ENCODE measurements at regions not wholly inside any gene's neighbourhood (a gene's known extent, or its start where the extent isn't known, plus 50 kb on each side); places are given as distances from the start of the nearest gene placed in this dataset.
"Not testable (repeated sequence)": the region's sequence is repeated elsewhere in the genome, so short reads cannot be mapped to it uniquely, and the experiment has no call there.

GRCh38 chr5:34096033-34096432 is 53.0 kb upstream of the C1QTNF3 start:
- not testable (repeated sequence) for H3K9me3 ChIP-seq (ENCODE audit: control insufficient read depth in 5 of 5, low read length in 5 of 5); H3K36me3 ChIP-seq (ENCODE audit: control insufficient read depth in 5 of 5, insufficient read depth in 5 of 5, low read length in 5 of 5); H3K27ac ChIP-seq (ENCODE audit: low read depth, low read length); H3K4me3 ChIP-seq (ENCODE audit: low read depth in 1 of 5, low read length in 5 of 5); H3K27me3 ChIP-seq (ENCODE audit: control insufficient read depth in 5 of 5, insufficient read depth in 4 of 5, low read length in 5 of 5); H3K9ac ChIP-seq (ENCODE audit: low read length in 5 of 5); H3K4me1 ChIP-seq (ENCODE audit: control insufficient read depth in 5 of 5, insufficient read depth in 5 of 5, low read length in 5 of 5)

- not testable (repeated sequence) for H3K9me3 ChIP-seq (ENCODE audit: control insufficient read depth in 5 of 5, low read length in 5 of 5); H3K27ac ChIP-seq (ENCODE audit: low read depth, low read length); H3K36me3 ChIP-seq (ENCODE audit: control insufficient read depth in 5 of 5, insufficient read depth in 5 of 5, low read length in 5 of 5); H3K9ac ChIP-seq (ENCODE audit: low read length in 5 of 5); H3K4me1 ChIP-seq (ENCODE audit: control insufficient read depth in 5 of 5, insufficient read depth in 5 of 5, low read length in 5 of 5); H3K27me3 ChIP-seq (ENCODE audit: control insufficient read depth in 5 of 5, insufficient read depth in 4 of 5, low read length in 5 of 5); H3K4me3 ChIP-seq (ENCODE audit: low read depth in 1 of 5, low read length in 5 of 5)
These were observed 56.9 kb upstream of the C1QTNF3 start for GRCh38 chr5:34099891-34100290.

- not testable (repeated sequence) for H3K4me1 ChIP-seq (ENCODE audit: control insufficient read depth in 5 of 5, insufficient read depth in 5 of 5, low read length in 5 of 5); H3K36me3 ChIP-seq (ENCODE audit: control insufficient read depth in 5 of 5, insufficient read depth in 5 of 5, low read length in 5 of 5); H3K27ac ChIP-seq (ENCODE audit: low read depth, low read length); H3K9me3 ChIP-seq (ENCODE audit: control insufficient read depth in 5 of 5, low read length in 5 of 5); H3K9ac ChIP-seq (ENCODE audit: low read length in 5 of 5); H3K4me3 ChIP-seq (ENCODE audit: low read depth in 1 of 5, low read length in 5 of 5); H3K27me3 ChIP-seq (ENCODE audit: control insufficient read depth in 5 of 5, insufficient read depth in 4 of 5, low read length in 5 of 5)
These were observed 58.6 kb upstream of the C1QTNF3 start for GRCh38 chr5:34101567-34101966.

- not testable (repeated sequence) for H3K9ac ChIP-seq (ENCODE audit: low read length in 5 of 5); H3K4me3 ChIP-seq (ENCODE audit: low read depth in 1 of 5, low read length in 5 of 5); H3K9me3 ChIP-seq (ENCODE audit: control insufficient read depth in 5 of 5, low read length in 5 of 5); H3K27ac ChIP-seq (ENCODE audit: low read depth, low read length); H3K4me1 ChIP-seq (ENCODE audit: control insufficient read depth in 5 of 5, insufficient read depth in 5 of 5, low read length in 5 of 5); H3K27me3 ChIP-seq (ENCODE audit: control insufficient read depth in 5 of 5, insufficient read depth in 4 of 5, low read length in 5 of 5); H3K36me3 ChIP-seq (ENCODE audit: control insufficient read depth in 5 of 5, insufficient read depth in 5 of 5, low read length in 5 of 5)
These were observed 65.9 kb upstream of the C1QTNF3 start for GRCh38 chr5:34108897-34109296.

GRCh38 chr5:34124280-34124679 is 81.3 kb upstream of the C1QTNF3 start:
- not testable (repeated sequence) for H3K9me3 ChIP-seq (ENCODE audit: control insufficient read depth in 5 of 5, low read length in 5 of 5); H3K4me3 ChIP-seq (ENCODE audit: low read depth in 1 of 5, low read length in 5 of 5); H3K9ac ChIP-seq (ENCODE audit: low read length in 5 of 5); H3K4me1 ChIP-seq (ENCODE audit: control insufficient read depth in 5 of 5, insufficient read depth in 5 of 5, low read length in 5 of 5); H3K27ac ChIP-seq (ENCODE audit: low read depth, low read length); H3K36me3 ChIP-seq (ENCODE audit: control insufficient read depth in 5 of 5, insufficient read depth in 5 of 5, low read length in 5 of 5); H3K27me3 ChIP-seq (ENCODE audit: control insufficient read depth in 5 of 5, insufficient read depth in 4 of 5, low read length in 5 of 5)

- not testable (repeated sequence) for H3K4me1 ChIP-seq (ENCODE audit: control insufficient read depth in 5 of 5, insufficient read depth in 5 of 5, low read length in 5 of 5); H3K27ac ChIP-seq (ENCODE audit: low read depth, low read length); H3K9ac ChIP-seq (ENCODE audit: low read length in 5 of 5); H3K27me3 ChIP-seq (ENCODE audit: control insufficient read depth in 5 of 5, insufficient read depth in 4 of 5, low read length in 5 of 5); H3K9me3 ChIP-seq (ENCODE audit: control insufficient read depth in 5 of 5, low read length in 5 of 5); H3K4me3 ChIP-seq (ENCODE audit: low read depth in 1 of 5, low read length in 5 of 5); H3K36me3 ChIP-seq (ENCODE audit: control insufficient read depth in 5 of 5, insufficient read depth in 5 of 5, low read length in 5 of 5)
These were observed 82.3 kb upstream of the C1QTNF3 start for GRCh38 chr5:34125354-34125753.

GRCh38 chr5:34126741-34127140 is 83.7 kb upstream of the C1QTNF3 start:
- not testable (repeated sequence) for H3K9me3 ChIP-seq (ENCODE audit: control insufficient read depth in 5 of 5, low read length in 5 of 5); H3K27me3 ChIP-seq (ENCODE audit: control insufficient read depth in 5 of 5, insufficient read depth in 4 of 5, low read length in 5 of 5); H3K27ac ChIP-seq (ENCODE audit: low read depth, low read length); H3K9ac ChIP-seq (ENCODE audit: low read length in 5 of 5); H3K4me3 ChIP-seq (ENCODE audit: low read depth in 1 of 5, low read length in 5 of 5); H3K4me1 ChIP-seq (ENCODE audit: control insufficient read depth in 5 of 5, insufficient read depth in 5 of 5, low read length in 5 of 5); H3K36me3 ChIP-seq (ENCODE audit: control insufficient read depth in 5 of 5, insufficient read depth in 5 of 5, low read length in 5 of 5)

- not testable (repeated sequence) for H3K4me3 ChIP-seq (ENCODE audit: low read depth in 1 of 5, low read length in 5 of 5); H3K4me1 ChIP-seq (ENCODE audit: control insufficient read depth in 5 of 5, insufficient read depth in 5 of 5, low read length in 5 of 5); H3K9me3 ChIP-seq (ENCODE audit: control insufficient read depth in 5 of 5, low read length in 5 of 5); H3K27me3 ChIP-seq (ENCODE audit: control insufficient read depth in 5 of 5, insufficient read depth in 4 of 5, low read length in 5 of 5); H3K9ac ChIP-seq (ENCODE audit: low read length in 5 of 5); H3K36me3 ChIP-seq (ENCODE audit: control insufficient read depth in 5 of 5, insufficient read depth in 5 of 5, low read length in 5 of 5); H3K27ac ChIP-seq (ENCODE audit: low read depth, low read length)
These were observed 84.8 kb upstream of the C1QTNF3 start for GRCh38 chr5:34127818-34128217.

- not testable (repeated sequence) for H3K36me3 ChIP-seq (ENCODE audit: control insufficient read depth in 5 of 5, insufficient read depth in 5 of 5, low read length in 5 of 5); H3K9me3 ChIP-seq (ENCODE audit: control insufficient read depth in 5 of 5, low read length in 5 of 5)
These were observed 85.9 kb upstream of the C1QTNF3 start for GRCh38 chr5:34128890-34129289.

GRCh38 chr5:34154988-34155387 is 112.0 kb upstream of the C1QTNF3 start:
- not testable (repeated sequence) for H3K4me1 ChIP-seq (ENCODE audit: control insufficient read depth in 5 of 5, insufficient read depth in 5 of 5, low read length in 5 of 5); H3K27ac ChIP-seq (ENCODE audit: low read depth, low read length)

More at GRCh38 chr5:34128890-34129289, 85.9 kb upstream of the C1QTNF3 start:
- not testable (repeated sequence) for H3K4me3 ChIP-seq (ENCODE audit: low read depth in 1 of 5, low read length in 5 of 5); H3K27ac ChIP-seq (ENCODE audit: low read depth, low read length); H3K27me3 ChIP-seq (ENCODE audit: control insufficient read depth in 5 of 5, insufficient read depth in 4 of 5, low read length in 5 of 5); H3K9ac ChIP-seq (ENCODE audit: low read length in 5 of 5); H3K4me1 ChIP-seq (ENCODE audit: control insufficient read depth in 5 of 5, insufficient read depth in 5 of 5, low read length in 5 of 5)

GRCh38 chr5:34156703-34157414 is 113.8 kb upstream of the C1QTNF3 start:
- H3K4me1 ChIP-seq (ENCODE audit: control insufficient read depth in 5 of 5, insufficient read depth in 5 of 5, low read length in 5 of 5), result not testable (repeated sequence)

More at GRCh38 chr5:34154988-34155387, 112.0 kb upstream of the C1QTNF3 start:
- H3K36me3 ChIP-seq (ENCODE audit: control insufficient read depth in 5 of 5, insufficient read depth in 5 of 5, low read length in 5 of 5); H3K9me3 ChIP-seq (ENCODE audit: control insufficient read depth in 5 of 5, low read length in 5 of 5); H3K4me3 ChIP-seq (ENCODE audit: low read depth in 1 of 5, low read length in 5 of 5); H3K9ac ChIP-seq (ENCODE audit: low read length in 5 of 5); H3K27me3 ChIP-seq (ENCODE audit: control insufficient read depth in 5 of 5, insufficient read depth in 4 of 5, low read length in 5 of 5): not testable (repeated sequence)

More at GRCh38 chr5:34156703-34157414, 113.8 kb upstream of the C1QTNF3 start:
- H3K27me3 ChIP-seq (ENCODE audit: control insufficient read depth in 5 of 5, insufficient read depth in 4 of 5, low read length in 5 of 5); H3K9me3 ChIP-seq (ENCODE audit: control insufficient read depth in 5 of 5, low read length in 5 of 5); H3K36me3 ChIP-seq (ENCODE audit: control insufficient read depth in 5 of 5, insufficient read depth in 5 of 5, low read length in 5 of 5); H3K9ac ChIP-seq (ENCODE audit: low read length in 5 of 5); H3K4me3 ChIP-seq (ENCODE audit: low read depth in 1 of 5, low read length in 5 of 5); H3K27ac ChIP-seq (ENCODE audit: low read depth, low read length): not testable (repeated sequence)
